T-helper 17 cell (primary cell): ENCODE measurements at regions not wholly inside any gene's neighbourhood (a gene's known extent, or its start where the extent isn't known, plus 50 kb on each side); places are given as distances from the start of the nearest gene placed in this dataset.
"Not testable (repeated sequence)": the region's sequence is repeated elsewhere in the genome, so short reads cannot be mapped to it uniquely, and the experiment has no call there.

Source experiments
- ATAC-seq: fragments of 150-1000 bp; cut with Tn5 transposase; 2 replicates; pipeline ENCODE4 v1.10.0; 2021; ENCODE audit warnings: mild to moderate bottlenecking, moderate library complexity
- DNase-seq, 3 donors: peaks; one replicate each; pipeline versions ENCODE4 v3.0.0 to v3.0.0-alpha.2; 2020 to 2021
- H3K9me3 ChIP-seq: one replicate; pipeline ENCODE4 v1.7.0; 2013; ENCODE audit warnings: low read length, mild to moderate bottlenecking; ENCODE audit not compliant: control insufficient read depth, poor library complexity, severe bottlenecking
- H3K27ac Mint-ChIP-seq: one replicate; pipeline ENCODE4 v1.8.0; 2022; ENCODE audit warnings: mild to moderate bottlenecking, moderate library complexity, mixed read lengths
- H3K27me3 Mint-ChIP-seq: one replicate; pipeline ENCODE4 v1.8.0; 2022; ENCODE audit warnings: mixed read lengths
- H3K36me3 Mint-ChIP-seq: one replicate; pipeline ENCODE4 v1.8.0; 2022; ENCODE audit warnings: low read depth, mixed read lengths
- H3K4me1 Mint-ChIP-seq: one replicate; pipeline ENCODE4 v1.8.0; 2022; ENCODE audit warnings: mild to moderate bottlenecking, mixed read lengths
- H3K4me3 Mint-ChIP-seq: one replicate; pipeline ENCODE4 v1.8.0; 2022; ENCODE audit warnings: mild to moderate bottlenecking, moderate library complexity, mixed read lengths

- no peak for ATAC-seq
Measured at GRCh38 chr5:66277981-66278380, 133.9 kb downstream of the SREK1 start.

GRCh38 chr5:66281294-66281693, 137.2 kb downstream of the SREK1 start:
- H3K27ac Mint-ChIP-seq, result no peak overlapping the region
- peaks cover 33% of the 10 kb centered on the region for H3K27me3 Mint-ChIP-seq
- no peak for ATAC-seq
- H3K36me3 Mint-ChIP-seq, result no peaks in the 10 kb centered on the region
- no peaks in the 10 kb centered on the region for H3K9me3 ChIP-seq
- peaks cover 2% of the 10 kb centered on the region for H3K4me1 Mint-ChIP-seq
- no peak overlapping the region for H3K4me3 Mint-ChIP-seq
- no peak for DNase-seq

More at GRCh38 chr5:66277981-66278380, 133.9 kb downstream of the SREK1 start:
- Mint-ChIP-seq H3K36me3 (no peaks in the 10 kb centered on the region), H3K27me3 (peaks cover 51% of the 10 kb centered on the region), H3K27ac (no peak overlapping the region), H3K4me3 (no peak overlapping the region), H3K4me1 (peaks cover 2% of the 10 kb centered on the region)
- DNase-seq, result no peak
- no peaks in the 10 kb centered on the region for H3K9me3 ChIP-seq

GRCh38 chr5:66284588-66285342, 140.7 kb downstream of the SREK1 start:
- no peaks in the 10 kb centered on the region for H3K9me3 ChIP-seq
- DNase-seq (no peak), ATAC-seq (no peak)
- H3K27ac Mint-ChIP-seq, result no peak overlapping the region
- no peaks in the 10 kb centered on the region for H3K36me3 Mint-ChIP-seq
- no peak overlapping the region for H3K4me3 Mint-ChIP-seq
- peaks cover 2% of the 10 kb centered on the region for H3K4me1 Mint-ChIP-seq
- peaks cover 15% of the 10 kb centered on the region for H3K27me3 Mint-ChIP-seq

DNA sequence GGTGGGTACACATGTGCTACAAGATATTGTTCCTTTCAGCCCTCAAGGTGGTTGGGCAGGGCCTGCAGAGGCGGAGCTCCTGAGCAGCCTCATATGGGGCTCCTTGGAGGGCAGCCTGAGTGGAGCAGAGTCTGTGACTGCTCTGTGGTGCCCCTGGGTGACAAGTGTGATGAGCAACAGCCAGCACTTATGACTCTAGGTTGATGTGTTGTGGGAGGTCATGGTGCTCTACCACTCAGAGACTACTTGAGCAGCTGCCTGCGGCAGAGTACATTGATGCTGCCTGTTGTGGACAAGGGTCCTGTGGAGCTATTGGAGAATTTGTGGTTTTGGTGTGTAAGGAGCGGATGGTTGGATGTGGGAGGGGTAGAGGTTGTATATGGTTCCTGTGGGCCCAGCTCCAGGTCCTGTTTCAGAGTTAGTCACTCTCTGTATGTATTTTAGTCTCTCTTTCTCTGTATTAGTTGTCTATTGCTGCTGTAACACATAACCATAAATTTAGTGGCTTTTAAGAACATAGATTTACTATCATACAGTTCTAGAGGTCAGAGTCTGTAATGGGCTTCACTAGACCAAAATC, 141.3 kb downstream of the SREK1 start:
- no peak for ATAC-seq
- peaks cover 15% of the 10 kb centered on the region for H3K27me3 Mint-ChIP-seq
- no peaks in the 10 kb centered on the region for H3K9me3 ChIP-seq
- no peaks in the 10 kb centered on the region for H3K36me3 Mint-ChIP-seq
- H3K4me3 Mint-ChIP-seq, result no peak overlapping the region
- peaks cover 2% of the 10 kb centered on the region for H3K4me1 Mint-ChIP-seq
- no peak for DNase-seq
- no peak overlapping the region for H3K27ac Mint-ChIP-seq

- DNase-seq (no peak), ATAC-seq (no peak)
- no peak overlapping the region for H3K27ac Mint-ChIP-seq
- H3K4me3 Mint-ChIP-seq, result no peak overlapping the region
- peaks cover 35% of the 10 kb centered on the region for H3K27me3 Mint-ChIP-seq
- H3K4me1 Mint-ChIP-seq, result peaks cover 2% of the 10 kb centered on the region
- no peaks in the 10 kb centered on the region for H3K9me3 ChIP-seq
- H3K36me3 Mint-ChIP-seq, result peaks cover 2% of the 10 kb centered on the region
Measured at GRCh38 chr5:66291771-66292170, 147.7 kb downstream of the SREK1 start.

- H3K4me1 Mint-ChIP-seq, H3K36me3 Mint-ChIP-seq, H3K4me3 Mint-ChIP-seq, H3K9me3 ChIP-seq, H3K27ac Mint-ChIP-seq, DNase-seq, ATAC-seq: not testable (repeated sequence)
- peaks cover 35% of the 10 kb centered on the region for H3K27me3 Mint-ChIP-seq
Measured at GRCh38 chr5:66293851-66294250, 149.8 kb downstream of the SREK1 start.

GRCh38 chr5:66299463-66299862, 155.4 kb downstream of the SREK1 start:
- no peak for DNase-seq
- no peaks in the 10 kb centered on the region for H3K36me3 Mint-ChIP-seq
- no peak overlapping the region for H3K4me3 Mint-ChIP-seq
- ATAC-seq, result no peak
- H3K4me1 Mint-ChIP-seq, result peaks cover 4% of the 10 kb centered on the region
- no peak overlapping the region for H3K27ac Mint-ChIP-seq
- H3K9me3 ChIP-seq, result no peaks in the 10 kb centered on the region
- H3K27me3 Mint-ChIP-seq, result peaks cover 41% of the 10 kb centered on the region

DNA sequence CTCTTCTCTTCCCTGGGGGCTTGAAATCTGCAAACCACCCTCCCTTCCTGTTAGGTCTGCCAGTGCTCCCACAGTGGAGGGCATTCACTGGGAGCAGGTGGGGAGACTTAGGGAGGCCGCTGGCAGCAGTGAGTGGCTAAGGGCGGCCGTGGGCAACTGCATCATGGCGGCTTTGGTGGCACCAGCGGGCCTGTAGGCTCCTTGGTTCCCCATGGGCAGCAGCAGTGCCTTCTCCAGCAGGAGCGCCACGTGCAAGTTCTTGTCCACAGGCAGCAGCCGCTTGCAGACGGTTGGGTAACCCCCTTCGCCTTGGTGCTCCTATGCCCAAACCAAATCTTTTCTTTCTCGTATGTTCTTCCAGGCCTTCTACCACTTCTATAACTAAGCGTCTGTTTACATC, 158.2 kb downstream of the SREK1 start:
- peaks cover 48% of the 10 kb centered on the region for H3K27me3 Mint-ChIP-seq
- no peak overlapping the region for H3K27ac Mint-ChIP-seq
- H3K4me1 Mint-ChIP-seq, result peaks cover 7% of the 10 kb centered on the region
- no peaks in the 10 kb centered on the region for H3K9me3 ChIP-seq
- H3K4me3 Mint-ChIP-seq, result no peak overlapping the region
- H3K36me3 Mint-ChIP-seq, result peaks cover 3% of the 10 kb centered on the region
- DNase-seq (no peak), ATAC-seq (no peak)

DNA sequence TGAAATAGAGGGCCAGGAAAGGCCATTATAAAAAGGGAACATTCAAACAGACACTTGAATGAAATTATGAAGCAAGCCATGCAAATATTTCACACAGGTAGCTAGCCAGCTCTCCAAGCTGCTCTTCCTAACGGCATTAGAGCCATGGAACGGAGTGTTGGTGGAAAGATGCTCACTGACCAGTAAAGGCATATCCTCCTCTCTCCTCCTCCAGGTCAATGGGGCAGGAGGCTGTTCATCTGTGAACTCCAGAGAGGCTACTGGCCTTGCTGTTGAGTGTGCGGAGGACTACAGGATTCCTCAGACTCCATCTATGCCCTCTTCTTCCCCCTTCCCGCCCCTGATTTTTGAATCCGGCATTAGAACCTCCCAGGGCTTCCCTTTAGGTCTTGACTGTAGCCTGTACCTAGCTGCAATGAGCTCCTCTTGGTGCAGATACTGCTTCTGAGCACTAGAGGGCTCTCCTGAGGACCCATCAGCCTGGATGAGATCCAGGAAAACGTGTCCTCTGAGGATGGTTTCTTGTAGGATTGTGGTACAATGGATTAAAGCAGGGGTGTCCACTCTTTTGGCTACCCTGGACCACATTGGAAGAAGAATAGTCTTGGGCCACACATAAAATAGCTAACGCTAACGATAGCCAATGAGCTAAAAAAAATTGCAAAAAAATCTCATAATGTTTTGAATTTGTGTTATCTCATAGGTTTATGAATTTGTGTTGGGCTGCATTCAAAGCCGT, 162.2 kb downstream of the SREK1 start:
- no peak for DNase-seq
- Mint-ChIP-seq H3K4me3 (no peak overlapping the region), H3K27ac (no peak overlapping the region), H3K27me3 (peaks cover 39% of the 10 kb centered on the region), H3K36me3 (peaks cover 3% of the 10 kb centered on the region), H3K4me1 (peaks cover 8% of the 10 kb centered on the region)
- ATAC-seq, result peak; percentile 75
- no peaks in the 10 kb centered on the region for H3K9me3 ChIP-seq

DNA sequence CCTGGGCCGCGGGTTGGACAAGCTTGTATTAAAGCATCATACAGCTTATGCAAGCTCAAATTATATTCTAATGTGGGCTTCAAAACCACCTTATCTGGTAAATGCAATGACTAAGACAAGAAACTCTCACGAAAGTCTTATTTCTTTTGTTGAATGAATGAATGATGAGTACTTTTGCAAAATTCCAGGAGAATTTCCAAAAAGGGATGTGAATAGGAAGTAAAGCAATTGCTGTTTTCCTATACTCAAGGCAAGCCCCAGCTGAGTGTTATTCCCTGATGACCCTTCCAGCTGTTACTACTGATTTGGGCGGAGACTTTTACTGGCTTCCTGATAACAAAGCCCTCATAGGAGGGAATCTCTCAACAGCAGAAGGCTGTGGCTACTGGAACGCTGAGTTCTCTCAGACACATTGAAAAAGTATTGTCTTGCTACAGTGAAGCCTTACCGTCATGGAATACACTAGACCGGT, 162.8 kb downstream of the SREK1 start:
- Mint-ChIP-seq H3K4me3 (no peak overlapping the region), H3K36me3 (peaks cover 3% of the 10 kb centered on the region), H3K4me1 (peaks cover 7% of the 10 kb centered on the region), H3K27ac (no peak overlapping the region), H3K27me3 (peaks cover 32% of the 10 kb centered on the region)
- no peak for ATAC-seq
- DNase-seq, result no peak
- no peaks in the 10 kb centered on the region for H3K9me3 ChIP-seq

DNA sequence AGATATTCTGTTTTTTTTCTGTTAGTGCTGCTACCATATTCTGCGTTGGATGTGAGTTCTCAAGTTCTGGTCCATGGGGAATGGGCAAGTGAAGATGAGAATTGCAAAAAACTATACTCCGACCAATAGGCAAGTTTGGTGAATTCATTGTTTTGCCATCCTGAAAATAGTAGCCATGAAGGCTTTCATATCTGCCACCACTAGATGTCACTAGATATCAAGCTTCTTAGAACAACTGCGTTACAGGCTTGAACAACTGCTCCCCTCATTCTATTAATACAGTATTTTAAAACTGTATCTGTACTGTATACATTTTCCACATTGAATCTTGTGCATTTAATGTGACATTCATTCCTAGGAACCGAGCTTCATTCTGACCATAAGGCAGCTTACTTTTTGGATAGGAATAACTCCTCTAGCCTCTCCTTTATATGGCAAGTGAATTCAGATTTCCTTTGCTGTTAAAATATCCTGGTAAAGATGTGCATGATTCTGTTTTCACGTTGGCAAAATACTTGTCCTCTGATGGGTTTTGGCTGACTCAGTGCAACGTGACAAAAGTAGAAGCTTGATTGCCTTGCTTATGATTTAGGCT, 163.6 kb downstream of the SREK1 start:
- ATAC-seq (peak; percentile 68), DNase-seq (no peak)
- Mint-ChIP-seq H3K36me3 (peaks cover 3% of the 10 kb centered on the region), H3K27ac (no peak overlapping the region), H3K4me1 (peaks cover 7% of the 10 kb centered on the region), H3K27me3 (peaks cover 24% of the 10 kb centered on the region), H3K4me3 (no peak overlapping the region)
- H3K9me3 ChIP-seq, result no peaks in the 10 kb centered on the region

- peaks cover 6% of the 10 kb centered on the region for H3K36me3 Mint-ChIP-seq
- no peak for ATAC-seq
- peaks cover 2% of the 10 kb centered on the region for H3K4me1 Mint-ChIP-seq
- no peak overlapping the region for H3K4me3 Mint-ChIP-seq
- peaks cover 2% of the 10 kb centered on the region for H3K9me3 ChIP-seq
- no peaks in the 10 kb centered on the region for H3K27me3 Mint-ChIP-seq
- no peak overlapping the region for H3K27ac Mint-ChIP-seq
- DNase-seq, result no peak
Measured at GRCh38 chr5:66312266-66312665, 168.2 kb downstream of the SREK1 start.

DNA sequence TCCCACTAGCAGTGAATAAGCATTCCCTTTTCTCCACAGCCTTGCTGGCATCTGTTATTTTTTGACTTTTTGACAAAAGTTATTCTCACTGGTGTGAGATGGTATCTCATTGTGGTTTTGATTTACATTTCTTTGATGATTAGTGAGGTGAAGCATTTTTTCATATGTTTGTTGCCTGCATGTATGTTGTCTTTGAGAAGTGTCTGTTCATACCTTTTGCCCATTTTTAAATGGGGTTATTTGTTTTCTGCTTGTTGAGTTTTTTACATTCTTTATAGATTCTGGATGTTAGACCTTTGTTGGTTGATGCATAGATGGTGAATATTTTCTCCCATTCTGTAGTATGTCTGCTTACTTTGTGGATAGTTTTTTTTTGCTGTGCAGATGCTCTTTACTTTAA, 171.7 kb downstream of the SREK1 start:
- ATAC-seq (no peak), DNase-seq (no peak)
- Mint-ChIP-seq H3K27ac (no peak overlapping the region), H3K4me3 (no peak overlapping the region), H3K4me1 (no peaks in the 10 kb centered on the region), H3K36me3 (peaks cover 6% of the 10 kb centered on the region), H3K27me3 (peaks cover 21% of the 10 kb centered on the region)
- H3K9me3 ChIP-seq, result peaks cover 2% of the 10 kb centered on the region
